ENCODE measurements at regions not wholly inside any gene's neighbourhood (a gene's known extent, or its start where the extent isn't known, plus 50 kb on each side); places are given as distances from the start of the nearest gene placed in this dataset.

- H3K4me3 Mint-ChIP-seq (ENCODE audit: unreplicated experiment) = no peak overlapping the region
- no peaks in the 10 kb centered on the region for H3K36me3 Mint-ChIP-seq (ENCODE audit: unreplicated experiment)
- no peaks in the 10 kb centered on the region for H3K27me3 Mint-ChIP-seq (ENCODE audit: unreplicated experiment)
- no peak for TF ChIP-seq CTCF (IDR thresholded peaks at IDR 0.05; ENCODE audit: partially characterized antibody, unreplicated experiment)
- DNase-seq = no peak
- H3K4me1 Mint-ChIP-seq (ENCODE audit: low read depth, unreplicated experiment) = peaks cover 13% of the 10 kb centered on the region
- H3K27ac Mint-ChIP-seq (ENCODE audit: unreplicated experiment) = no peak overlapping the region
- no peaks in the 10 kb centered on the region for H3K9me3 Mint-ChIP-seq (ENCODE audit: unreplicated experiment)
Measured at GRCh38 chr2:39849982-39850526, 71.0 kb upstream of the THUMPD2 start.

GRCh38 chr2:39849064-39849463 lies 70.0 kb upstream of the THUMPD2 start:
- no peaks in the 10 kb centered on the region for H3K36me3 Mint-ChIP-seq (ENCODE audit: unreplicated experiment)
- no peak for DNase-seq
- no peak overlapping the region for H3K4me3 Mint-ChIP-seq (ENCODE audit: unreplicated experiment)
- no peaks in the 10 kb centered on the region for H3K9me3 Mint-ChIP-seq (ENCODE audit: unreplicated experiment)
- peaks cover 11% of the 10 kb centered on the region for H3K4me1 Mint-ChIP-seq (ENCODE audit: low read depth, unreplicated experiment)
- H3K27me3 Mint-ChIP-seq (ENCODE audit: unreplicated experiment) = no peaks in the 10 kb centered on the region
- no peak overlapping the region for H3K27ac Mint-ChIP-seq (ENCODE audit: unreplicated experiment)
- TF ChIP-seq CTCF (IDR thresholded peaks at IDR 0.05; ENCODE audit: partially characterized antibody, unreplicated experiment) = no peak

DNA sequence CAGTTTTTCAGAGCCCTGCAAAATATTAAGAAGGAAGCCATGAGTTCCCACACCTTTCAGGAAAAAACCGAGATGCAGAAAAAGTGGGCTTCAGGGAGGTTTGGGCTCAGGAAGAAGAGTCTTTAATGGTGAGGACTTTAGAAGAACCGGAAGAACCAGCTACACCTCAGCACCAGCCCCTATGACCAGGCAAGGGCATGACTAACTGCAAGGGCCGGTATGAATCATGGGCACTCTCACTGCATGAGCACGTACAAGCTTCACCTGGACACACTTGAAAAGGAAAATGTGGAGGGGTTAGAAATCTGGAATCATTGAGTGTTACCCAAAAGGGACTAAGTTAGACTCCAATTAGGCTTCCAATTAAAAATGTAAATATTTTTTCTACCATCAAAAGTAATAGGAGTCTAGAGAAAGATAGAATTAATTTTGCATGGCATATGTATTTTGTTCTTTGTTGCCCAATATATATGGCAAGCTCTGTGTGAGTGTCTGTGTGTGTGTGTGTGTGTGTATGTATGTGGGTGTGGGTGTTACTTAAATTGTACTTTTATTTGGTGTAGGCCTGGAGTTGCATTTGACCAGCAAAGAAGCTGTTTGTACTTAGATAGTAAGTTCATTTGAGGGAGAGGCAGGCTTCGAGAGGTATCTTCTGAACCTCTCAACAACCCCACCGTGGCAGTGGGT lies 66.5 kb upstream of the THUMPD2 start:
- no peak for DNase-seq
- H3K4me3 Mint-ChIP-seq (ENCODE audit: unreplicated experiment) = no peak overlapping the region
- TF ChIP-seq CTCF (IDR thresholded peaks at IDR 0.05; ENCODE audit: partially characterized antibody, unreplicated experiment) = no peak
- H3K27me3 Mint-ChIP-seq (ENCODE audit: unreplicated experiment) = no peaks in the 10 kb centered on the region
- no peaks in the 10 kb centered on the region for H3K36me3 Mint-ChIP-seq (ENCODE audit: unreplicated experiment)
- H3K4me1 Mint-ChIP-seq (ENCODE audit: low read depth, unreplicated experiment) = no peaks in the 10 kb centered on the region
- no peaks in the 10 kb centered on the region for H3K9me3 Mint-ChIP-seq (ENCODE audit: unreplicated experiment)
- no peak overlapping the region for H3K27ac Mint-ChIP-seq (ENCODE audit: unreplicated experiment)

- Mint-ChIP-seq H3K9me3 (ENCODE audit: unreplicated experiment) (peaks cover 4% of the 10 kb centered on the region), H3K4me3 (ENCODE audit: unreplicated experiment) (no peak overlapping the region), H3K27me3 (ENCODE audit: unreplicated experiment) (no peaks in the 10 kb centered on the region), H3K27ac (ENCODE audit: unreplicated experiment) (no peak overlapping the region), H3K36me3 (ENCODE audit: unreplicated experiment) (peaks cover 6% of the 10 kb centered on the region), H3K4me1 (ENCODE audit: low read depth, unreplicated experiment) (peaks cover 3% of the 10 kb centered on the region)
- no peak for DNase-seq
- TF ChIP-seq CTCF (IDR thresholded peaks at IDR 0.05; ENCODE audit: partially characterized antibody, unreplicated experiment) = no peak
Measured at GRCh38 chr2:39839261-39839848, 60.3 kb upstream of the THUMPD2 start.

- H3K4me1 Mint-ChIP-seq (ENCODE audit: low read depth, unreplicated experiment) = peaks cover 3% of the 10 kb centered on the region
- H3K27me3 Mint-ChIP-seq (ENCODE audit: unreplicated experiment) = no peaks in the 10 kb centered on the region
- no peak overlapping the region for H3K27ac Mint-ChIP-seq (ENCODE audit: unreplicated experiment)
- H3K9me3 Mint-ChIP-seq (ENCODE audit: unreplicated experiment) = peaks cover 4% of the 10 kb centered on the region
- no peak for TF ChIP-seq CTCF (IDR thresholded peaks at IDR 0.05; ENCODE audit: partially characterized antibody, unreplicated experiment)
- peaks cover 6% of the 10 kb centered on the region for H3K36me3 Mint-ChIP-seq (ENCODE audit: unreplicated experiment)
- no peak overlapping the region for H3K4me3 Mint-ChIP-seq (ENCODE audit: unreplicated experiment)
- DNase-seq = no peak
Measured at GRCh38 chr2:39838589-39838988, 59.5 kb upstream of the THUMPD2 start.

Measured in glutamatergic neuron (in vitro differentiated cells).